ENCODE measurements at regions not wholly inside any gene's neighbourhood (a gene's known extent, or its start where the extent isn't known, plus 50 kb on each side); places are given as distances from the start of the nearest gene placed in this dataset.

DNA sequence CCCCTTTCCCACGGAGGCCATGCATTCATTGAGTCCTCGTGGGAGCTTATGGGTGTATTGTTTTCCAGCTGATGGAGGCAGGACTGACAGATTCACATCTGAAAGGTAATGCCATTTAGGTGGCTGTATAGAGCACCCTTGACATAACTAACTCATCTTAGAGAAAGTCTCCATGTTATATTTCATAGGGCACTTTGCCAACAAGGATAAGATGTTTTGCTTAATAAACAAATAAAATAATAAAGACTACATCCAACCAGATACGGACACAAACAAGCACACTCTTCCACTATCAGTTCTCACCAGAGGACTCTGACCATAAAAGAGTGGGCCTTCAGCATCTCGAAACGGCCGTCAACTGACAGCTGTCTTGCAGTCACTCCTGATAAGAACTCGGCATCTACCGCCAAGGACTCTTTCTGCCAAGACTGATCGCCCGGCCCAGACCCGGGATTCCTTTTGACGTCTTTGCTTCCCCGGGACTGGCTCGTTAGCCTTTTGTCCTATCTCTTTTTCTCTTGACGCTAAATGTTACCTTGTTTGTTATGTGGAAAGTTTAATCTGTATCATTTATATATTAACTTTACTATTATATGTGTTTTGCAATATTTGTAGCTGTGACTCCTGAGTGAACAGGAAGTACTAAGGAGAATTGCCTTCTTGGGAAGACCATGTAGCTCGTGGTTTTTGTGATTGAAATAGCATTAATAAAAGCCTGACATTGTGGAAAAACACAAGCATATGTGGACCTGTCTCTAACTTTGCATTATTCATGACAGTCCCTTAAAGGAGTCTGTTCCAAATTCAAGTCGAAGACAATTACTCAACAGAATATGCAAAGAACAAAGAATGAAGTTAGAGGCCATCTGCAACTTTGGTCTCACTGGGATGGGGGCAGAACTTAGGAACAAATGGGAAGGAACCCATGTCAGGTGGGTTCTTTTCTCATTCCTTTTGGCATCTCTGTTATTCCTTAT lies 195.1 kb downstream of the LPIN1 start:
- TF ChIP-seq, protein P1, sequence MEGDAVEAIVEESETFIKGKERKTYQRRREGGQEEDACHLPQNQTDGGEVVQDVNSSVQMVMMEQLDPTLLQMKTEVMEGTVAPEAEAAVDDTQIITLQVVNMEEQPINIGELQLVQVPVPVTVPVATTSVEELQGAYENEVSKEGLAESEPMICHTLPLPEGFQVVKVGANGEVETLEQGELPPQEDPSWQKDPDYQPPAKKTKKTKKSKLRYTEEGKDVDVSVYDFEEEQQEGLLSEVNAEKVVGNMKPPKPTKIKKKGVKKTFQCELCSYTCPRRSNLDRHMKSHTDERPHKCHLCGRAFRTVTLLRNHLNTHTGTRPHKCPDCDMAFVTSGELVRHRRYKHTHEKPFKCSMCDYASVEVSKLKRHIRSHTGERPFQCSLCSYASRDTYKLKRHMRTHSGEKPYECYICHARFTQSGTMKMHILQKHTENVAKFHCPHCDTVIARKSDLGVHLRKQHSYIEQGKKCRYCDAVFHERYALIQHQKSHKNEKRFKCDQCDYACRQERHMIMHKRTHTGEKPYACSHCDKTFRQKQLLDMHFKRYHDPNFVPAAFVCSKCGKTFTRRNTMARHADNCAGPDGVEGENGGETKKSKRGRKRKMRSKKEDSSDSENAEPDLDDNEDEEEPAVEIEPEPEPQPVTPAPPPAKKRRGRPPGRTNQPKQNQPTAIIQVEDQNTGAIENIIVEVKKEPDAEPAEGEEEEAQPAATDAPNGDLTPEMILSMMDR (IDR thresholded peaks at IDR 0.05) = no peak
- TF ChIP-seq POLR2A (IDR thresholded peaks at IDR 0.05) = no peak
